ENCODE measurements at regions not wholly inside any gene's neighbourhood (a gene's known extent, or its start where the extent isn't known, plus 50 kb on each side); places are given as distances from the start of the nearest gene placed in this dataset.

GRCh38 chr2:147550995-147551731 lies 293.7 kb upstream of the ACVR2A start:
- no peak for DNase-seq (ENCODE audit: low spot score)

GRCh38 chr2:147549054-147549453 lies 295.8 kb upstream of the ACVR2A start:
- no peak for DNase-seq (ENCODE audit: low spot score)

DNA sequence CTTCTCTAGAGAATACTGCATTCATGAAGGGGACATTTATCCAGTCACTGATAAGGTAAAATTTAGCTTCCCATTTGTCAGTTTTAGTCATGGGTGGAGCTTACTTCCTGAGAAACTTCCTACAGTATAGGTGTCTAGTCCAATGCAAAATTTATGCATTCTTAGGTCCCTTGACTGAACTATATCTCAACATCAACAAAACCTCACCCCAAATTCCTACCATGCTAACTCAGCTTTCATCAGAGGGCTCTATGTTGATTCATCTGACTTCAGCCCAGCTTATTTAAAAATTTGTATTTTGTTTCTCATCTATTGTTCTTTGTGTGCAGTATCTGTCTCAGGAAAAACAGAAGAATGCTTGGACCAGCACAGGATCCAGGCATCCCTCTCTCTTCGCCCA lies 296.4 kb upstream of the ACVR2A start:
- DNase-seq (ENCODE audit: low spot score), result no peak

GRCh38 chr2:147547440-147547839 lies 297.4 kb upstream of the ACVR2A start:
- DNase-seq (ENCODE audit: low spot score), result no peak

- DNase-seq (ENCODE audit: low spot score), result no peak
Measured at GRCh38 chr2:147546109-147546508, 298.7 kb upstream of the ACVR2A start.

DNA sequence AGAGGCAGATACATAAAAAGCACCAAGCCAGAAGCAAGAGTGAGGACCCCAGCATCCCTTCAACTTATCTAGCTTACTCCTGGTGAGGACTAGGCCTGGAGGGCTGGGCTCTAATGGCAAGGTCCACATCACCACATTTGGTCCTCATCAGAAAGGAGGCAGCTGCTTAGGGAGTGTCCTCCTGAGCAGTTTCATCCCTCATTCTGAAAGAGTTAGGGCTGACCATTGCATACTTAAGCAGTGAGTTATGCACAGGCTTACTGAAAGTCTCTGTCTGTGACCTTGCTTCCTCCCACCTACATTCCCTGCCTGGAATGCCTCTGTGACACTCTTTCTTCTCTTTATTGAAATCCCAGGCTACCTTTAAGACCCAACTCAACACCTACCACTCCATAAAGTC lies 301.8 kb upstream of the ACVR2A start:
- DNase-seq (ENCODE audit: low spot score), result no peak

- no peak for DNase-seq (ENCODE audit: low spot score)
Measured at GRCh38 chr2:147542351-147542750, 302.5 kb upstream of the ACVR2A start.

- DNase-seq (ENCODE audit: low spot score), result no peak
Measured at GRCh38 chr2:147541314-147541713, 303.5 kb upstream of the ACVR2A start.

DNA sequence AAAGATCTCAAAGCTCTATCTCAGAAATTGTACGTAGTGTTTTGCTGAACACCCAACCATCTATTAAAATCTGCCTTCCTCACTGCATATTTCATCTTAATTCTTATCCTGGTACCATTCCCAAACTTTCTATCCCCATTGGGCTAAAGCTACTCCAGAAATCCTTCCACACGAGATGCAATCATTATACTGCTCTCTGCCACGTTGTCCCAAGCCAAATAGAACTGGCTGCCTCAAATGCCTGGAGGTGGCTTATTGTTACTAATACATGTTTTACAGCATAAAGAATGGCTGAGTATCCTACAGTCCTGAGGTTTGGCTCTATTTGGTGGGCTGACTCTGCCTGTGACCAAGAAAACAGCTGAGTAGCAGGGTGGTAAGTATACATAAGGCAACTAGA lies 306.0 kb upstream of the ACVR2A start:
- DNase-seq (ENCODE audit: low spot score), result no peak

GRCh38 chr2:147538088-147538487 lies 306.7 kb upstream of the ACVR2A start:
- no peak for DNase-seq (ENCODE audit: low spot score)

DNA sequence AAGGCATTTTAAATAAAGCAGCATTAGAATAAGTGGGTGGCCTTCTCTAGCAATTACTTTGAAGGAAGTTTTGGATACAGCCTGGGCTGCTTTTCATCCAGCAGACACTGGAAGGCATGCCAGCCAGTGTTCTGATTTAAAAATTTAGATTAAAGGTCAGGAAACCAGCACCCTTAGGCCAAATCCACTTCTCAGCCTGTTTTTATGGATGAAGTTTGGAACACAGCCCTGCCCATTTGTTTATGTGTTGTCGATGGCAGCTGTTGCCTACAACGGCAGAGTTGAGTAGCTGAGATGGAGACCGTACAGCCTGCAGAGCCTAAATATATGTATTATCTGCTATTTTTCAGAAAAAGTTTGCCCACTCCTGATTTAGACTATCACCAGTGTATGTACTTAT lies 313.6 kb upstream of the ACVR2A start:
- DNase-seq (ENCODE audit: low spot score), result no peak

DNA sequence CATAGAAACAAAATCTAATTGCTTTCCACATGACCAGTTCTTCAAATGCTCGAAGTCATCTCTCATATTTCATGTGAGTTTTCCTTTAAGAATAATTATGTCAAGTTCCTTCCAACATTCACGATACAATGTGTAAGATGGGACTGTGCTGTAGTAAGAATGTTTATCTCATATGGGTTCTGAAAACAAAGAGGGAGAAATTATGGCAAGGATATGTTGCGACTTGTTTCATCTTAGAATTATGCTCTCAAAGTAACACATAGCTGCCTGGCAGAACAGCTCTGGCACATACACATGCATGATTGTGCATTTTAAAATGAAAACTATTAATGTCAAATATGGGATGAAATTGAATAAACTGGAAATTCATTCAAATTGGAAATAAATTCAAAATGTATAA lies 314.8 kb upstream of the ACVR2A start:
- no peak for DNase-seq (ENCODE audit: low spot score)

- DNase-seq (ENCODE audit: low spot score), result no peak
Measured at GRCh38 chr2:147525819-147526489, 318.9 kb upstream of the ACVR2A start.

DNA sequence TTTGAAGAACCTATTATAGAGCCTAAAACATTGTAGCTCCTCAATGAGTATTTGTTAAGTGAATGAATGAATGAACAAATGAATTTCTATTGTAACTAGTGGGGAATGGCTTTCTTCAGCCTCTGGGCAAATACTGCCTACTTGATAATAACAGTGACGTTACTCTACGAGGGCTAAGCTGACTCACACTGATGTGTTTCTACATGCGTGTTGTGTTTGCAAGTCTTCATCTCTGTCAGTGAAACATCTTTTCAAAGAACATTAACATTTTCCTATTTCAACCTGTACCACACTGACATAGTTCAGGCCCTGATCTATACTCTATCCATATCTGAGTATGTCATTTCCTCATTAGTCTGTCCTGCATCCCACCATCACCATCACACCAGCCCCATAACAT lies 319.9 kb upstream of the ACVR2A start:
- DNase-seq (ENCODE audit: low spot score), result no peak

DNA sequence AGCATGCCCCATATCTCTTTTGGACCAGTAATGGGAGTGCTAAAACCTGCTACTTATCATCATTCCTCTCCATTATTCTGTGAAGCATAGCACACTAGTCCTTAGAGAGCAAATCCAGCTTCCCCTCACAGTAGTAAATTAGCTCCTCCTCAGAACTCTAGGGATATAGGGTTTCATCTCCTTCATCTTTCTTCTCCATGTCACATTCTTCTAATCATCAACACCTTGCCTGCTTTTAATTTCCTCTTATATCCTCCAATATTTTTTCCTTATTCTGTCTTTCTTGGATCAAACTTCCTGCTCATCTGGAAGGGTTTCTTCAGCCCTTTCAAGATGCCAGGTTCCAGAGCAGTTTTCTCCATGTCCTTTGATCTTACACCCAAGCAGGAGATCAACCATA lies 321.4 kb upstream of the ACVR2A start:
- DNase-seq (ENCODE audit: low spot score), result no peak

GRCh38 chr2:147521936-147522335 lies 322.9 kb upstream of the ACVR2A start:
- no peak for DNase-seq (ENCODE audit: low spot score)

DNA sequence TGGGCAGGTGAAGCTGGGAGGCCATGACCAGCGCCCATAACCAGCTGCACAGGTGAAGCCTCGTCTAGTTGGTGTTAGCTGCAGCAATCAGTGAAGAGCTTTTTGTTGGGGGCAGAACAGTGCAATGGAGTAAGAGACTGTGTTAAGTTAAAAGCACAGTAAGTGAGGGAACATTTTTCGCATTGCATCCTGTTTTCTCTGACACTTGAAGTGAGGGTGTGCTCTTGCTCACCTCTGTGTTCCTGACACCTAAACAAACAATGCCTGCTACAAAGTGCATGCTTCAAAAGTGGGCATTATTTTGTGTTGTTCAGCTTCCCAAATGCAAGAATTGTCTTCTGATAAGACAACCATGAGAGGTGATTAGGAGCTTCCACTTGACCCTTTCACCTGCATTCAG lies 324.0 kb upstream of the ACVR2A start:
- no peak for DNase-seq (ENCODE audit: low spot score)

GRCh38 chr2:147519178-147519577 lies 325.7 kb upstream of the ACVR2A start:
- no peak for DNase-seq (ENCODE audit: low spot score)

- no peak for DNase-seq (ENCODE audit: low spot score)
Measured at GRCh38 chr2:147515213-147515612, 329.6 kb upstream of the ACVR2A start.

DNA sequence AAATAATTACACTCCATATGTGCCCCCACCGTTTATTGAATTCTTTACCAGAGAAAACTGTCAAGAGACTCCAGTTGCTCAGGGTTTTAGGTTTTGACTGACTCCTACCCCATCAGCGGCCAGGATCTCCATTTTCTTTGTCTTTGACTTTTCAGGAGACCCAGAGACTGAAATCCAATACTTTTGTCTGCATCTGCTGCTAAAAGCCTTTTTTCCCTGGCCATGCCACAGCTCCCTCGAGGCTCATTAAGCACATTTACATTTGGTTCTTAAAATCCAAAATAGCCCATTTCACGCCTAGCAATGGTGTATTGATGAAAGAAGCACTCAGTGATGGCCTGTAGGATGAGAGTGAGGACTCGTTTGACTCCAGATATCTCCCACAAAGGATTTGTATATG lies 332.6 kb upstream of the ACVR2A start:
- DNase-seq (ENCODE audit: low spot score), result no peak

DNA sequence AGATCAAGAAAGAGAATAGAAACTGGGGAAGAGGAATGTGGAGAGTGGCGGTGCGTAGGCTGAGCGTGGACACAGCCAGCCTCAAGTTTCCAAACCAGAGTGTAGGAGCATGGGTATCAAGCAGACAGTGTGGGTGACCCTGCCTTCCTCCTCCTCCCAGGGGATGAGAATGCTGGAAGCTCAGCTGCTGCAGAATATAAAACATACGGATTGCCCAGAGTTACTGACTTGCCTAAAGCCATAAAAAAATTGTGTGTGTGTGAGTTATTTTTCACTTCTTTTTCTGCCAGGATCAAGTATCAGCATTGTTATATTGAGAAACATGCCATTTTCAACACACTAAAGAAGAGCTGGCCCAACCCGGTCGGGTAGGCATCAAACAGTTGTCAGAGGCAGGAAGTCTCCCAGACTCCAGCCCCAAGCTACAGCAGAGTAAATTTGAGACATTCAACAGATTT lies 333.3 kb upstream of the ACVR2A start:
- no peak for DNase-seq (ENCODE audit: low spot score)

GRCh38 chr2:147509821-147510220 lies 335.0 kb upstream of the ACVR2A start:
- no peak for DNase-seq (ENCODE audit: low spot score)

DNA sequence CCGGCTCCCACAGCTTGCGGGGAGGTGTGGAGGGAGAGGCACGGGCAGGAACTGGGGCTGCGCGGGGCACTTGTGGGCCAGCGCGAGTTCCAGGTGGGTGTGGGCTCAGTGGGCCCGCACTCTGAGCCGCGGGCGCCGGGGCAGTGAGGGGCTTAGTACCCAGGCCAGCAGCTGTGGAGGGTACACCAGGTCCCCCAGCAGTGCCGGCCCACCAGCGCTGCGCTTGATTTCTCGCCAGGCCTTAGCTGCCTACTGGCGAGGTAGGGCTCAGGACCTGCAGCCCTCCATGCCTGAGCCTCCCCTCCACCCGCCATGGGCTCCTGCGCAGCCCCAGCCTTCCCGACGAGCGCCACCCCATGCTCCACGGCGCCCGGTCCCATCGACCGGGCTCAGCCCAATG lies 337.9 kb upstream of the ACVR2A start:
- DNase-seq (ENCODE audit: low spot score), result no peak

All from SW480 (cell line).